GM12878 (cell line): ENCODE measurements at regions not wholly inside any gene's neighbourhood (a gene's known extent, or its start where the extent isn't known, plus 50 kb on each side); places are given as distances from the start of the nearest gene placed in this dataset.

Experiments used
- ATAC-seq: fragments of 200-7000 bp; cut with Tn5 transposase; 3 replicates; pipeline ENCODE4 v1.9.1; 2020; ENCODE audit warnings: mild to moderate bottlenecking, moderate library complexity
- BruUV-seq: library from RNA; stranded (reverse); fragments of 400-500 nt; replicated peaks from 2 replicates; lab custom pipeline; 2021; lab: Mats Ljungman, UMichigan
- CTCF ChIA-PET: fragments of 300-600 bp; sonication (Branson Sonifier 250); formaldehyde crosslinking; extraction: SDS; loops from one replicate; lab custom pipeline; 2021; ENCODE audit warnings: inconsistent platforms; lab: Yijun Ruan, JAX
- POLR2A ChIA-PET: fragments of 350-600 bp; formaldehyde crosslinking; extraction: SDS; loops from one replicate; lab custom pipeline; 2021; ENCODE audit warnings: inconsistent platforms; lab: Charles Lee
- RAD21 ChIA-PET: fragments of 300-600 bp; sonication (Branson Sonifier 250); formaldehyde crosslinking; loops from one replicate; lab custom pipeline; 2023; ENCODE audit warnings: antibody characterized with exemption; ENCODE audit not compliant: unreplicated experiment; lab: Charles Lee
- SMC1A ChIA-PET: fragments of 300-600 bp; sonication (Branson Sonifier 250); formaldehyde crosslinking; loops from one replicate; lab custom pipeline; 2023; ENCODE audit not compliant: unreplicated experiment, uncharacterized antibody; lab: Charles Lee
- DNase-seq: peaks from one replicate; pipeline ENCODE4 v3.0.0-alpha.2; 2011; ENCODE audit warnings: low read depth, low spot score
- FAIRE-seq: peaks from 3 replicates; lab custom pipeline; 2011; peaks lifted over from hg19 to GRCh38; lab: Jason Lieb, UNC
- H2AFZ ChIP-seq: 2 replicates; pipeline ENCODE4 v1.6.0; 2011; ENCODE audit warnings: low read depth, low read length, control low read depth; ENCODE audit not compliant: control insufficient read depth
- H3K27ac ChIP-seq: 2 replicates; pipeline ENCODE4 v1.5.1; 2011; ENCODE audit warnings: control low read depth; ENCODE audit not compliant: control insufficient read depth, insufficient read depth
- H3K27me3 ChIP-seq, 2 experiments: replicated peaks in 1 of 2; 2 replicates each; pipeline versions ENCODE4 v1.6.0 to v1.6.1; 2011; ENCODE audit warnings: low read length in 1 of 2; ENCODE audit not compliant: control insufficient read depth in 2 of 2, insufficient read depth in 2 of 2
- H3K36me3 ChIP-seq, 2 experiments: 2 replicates each; pipeline ENCODE4 v1.5.1; 2011; ENCODE audit warnings: low read length in 1 of 2; ENCODE audit not compliant: control insufficient read depth in 2 of 2, insufficient read depth in 2 of 2
- H3K4me1 ChIP-seq: 2 replicates; pipeline ENCODE4 v1.6.1; 2011; ENCODE audit warnings: mild to moderate bottlenecking, low read length, moderate library complexity, mixed read lengths; ENCODE audit not compliant: control insufficient read depth, insufficient read depth
- H3K4me2 ChIP-seq: 2 replicates; pipeline ENCODE4 v1.6.0; 2011; ENCODE audit warnings: control low read depth; ENCODE audit not compliant: control insufficient read depth, insufficient read depth
- H3K4me3 ChIP-seq: fragments of 200-600 bp; sonication (generic); 2 replicates; pipeline ENCODE4 v1.5.1; 2016
- H3K79me2 ChIP-seq: 2 replicates; pipeline ENCODE4 v1.6.0; 2011; ENCODE audit warnings: low read length; ENCODE audit not compliant: control insufficient read depth, insufficient read depth
- H3K9ac ChIP-seq: 2 replicates; pipeline ENCODE4 v1.8.0; 2011; ENCODE audit warnings: low read length, control low read depth, mixed read lengths; ENCODE audit not compliant: control insufficient read depth, insufficient read depth
- H3K9me3 ChIP-seq: replicated peaks from 3 replicates; pipeline ENCODE4 v1.5.1; 2011; ENCODE audit warnings: mild to moderate bottlenecking, low read length; ENCODE audit not compliant: control insufficient read depth, insufficient read depth
- H4K20me1 ChIP-seq: 2 replicates; pipeline ENCODE4 v1.6.0; 2011; ENCODE audit not compliant: control insufficient read depth, insufficient read depth
- BCLAF1 ChIP-seq: fragments of 450-650 bp; IDR thresholded peaks from 2 replicates; pipeline ENCODE4 v1.6.1; 2017; ENCODE audit warnings: antibody characterized with exemption, mild to moderate bottlenecking, moderate library complexity
- BRCA1 ChIP-seq: IDR thresholded peaks from 2 replicates; pipeline ENCODE4 v1.6.1; 2011; ENCODE audit warnings: low read depth, low read length, improper control_type of control experiment
- CHD1 ChIP-seq: IDR thresholded peaks from 2 replicates; pipeline ENCODE4 v1.6.1; 2012; ENCODE audit warnings: low read depth, low read length, improper control_type of control experiment
- EED ChIP-seq: sonication (generic); IDR thresholded peaks from 2 replicates; pipeline ENCODE4 v1.6.1; 2016; ENCODE audit warnings: antibody characterized with exemption, low read depth
- ETV6 ChIP-seq, 2 experiments: fragments of 450-650 bp in 1 of 2; IDR thresholded peaks in 1 of 2; conservative IDR thresholded peaks in 1 of 2; 2 replicates each; pipeline ENCODE4 v1.6.1; 2014; ENCODE audit warnings: antibody characterized with exemption in 1 of 2, borderline replicate concordance in 1 of 2, low read depth in 1 of 2, mild to moderate bottlenecking in 1 of 2, moderate library complexity in 1 of 2
- FOS ChIP-seq: IDR thresholded peaks from 3 replicates; pipeline ENCODE4 v1.6.1; 2011; ENCODE audit warnings: borderline replicate concordance; ENCODE audit not compliant: insufficient read length; ENCODE audit errors: extremely low read depth
- FOXK2 ChIP-seq: fragments of 450-650 bp; IDR thresholded peaks from 2 replicates; pipeline ENCODE4 v1.6.1; 2017; ENCODE audit warnings: mild to moderate bottlenecking, moderate library complexity
- GABPA ChIP-seq: IDR thresholded peaks from 2 replicates; pipeline ENCODE4 v1.6.1; 2014; ENCODE audit warnings: antibody characterized with exemption, low read depth, mild to moderate bottlenecking, inconsistent platforms
- MLLT1 ChIP-seq: fragments of 450-650 bp; IDR thresholded peaks from 2 replicates; pipeline ENCODE4 v1.6.1; 2016; ENCODE audit warnings: mild to moderate bottlenecking
- NBN ChIP-seq: fragments of 450-650 bp; IDR thresholded peaks from 2 replicates; pipeline ENCODE4 v1.6.1; 2016
- NR2F1 ChIP-seq: fragments of 450-650 bp; conservative IDR thresholded peaks from 2 replicates; pipeline ENCODE4 v1.6.1; 2017; ENCODE audit warnings: mild to moderate bottlenecking
- PBX3 ChIP-seq: IDR thresholded peaks from 2 replicates; pipeline ENCODE4 v1.6.1; 2011; ENCODE audit warnings: mild to moderate bottlenecking, low read depth, low read length, moderate library complexity; ENCODE audit not compliant: insufficient replicate concordance
- TCF12 ChIP-seq: IDR thresholded peaks from 2 replicates; pipeline ENCODE4 v1.6.1; 2011; ENCODE audit warnings: low read depth, mild to moderate bottlenecking, low read length
- ZNF207 ChIP-seq: fragments of 450-650 bp; IDR thresholded peaks from 2 replicates; pipeline ENCODE4 v1.6.1; 2014; ENCODE audit warnings: antibody characterized with exemption, mild to moderate bottlenecking, borderline replicate concordance
- ZNF384 ChIP-seq: IDR thresholded peaks from 2 replicates; pipeline ENCODE4 v1.6.1; 2012; ENCODE audit warnings: low read depth, mild to moderate bottlenecking, low read length, improper control_type of control experiment, borderline replicate concordance
- ZNF592 ChIP-seq: fragments of 450-650 bp; IDR thresholded peaks from 2 replicates; pipeline ENCODE4 v1.6.1; 2017; ENCODE audit warnings: mild to moderate bottlenecking, moderate library complexity
- WGBS: methylation state at CpG from one replicate; pipeline ENCODE4 v1.1.6; 2016; ENCODE audit warnings: low lambda C conversion rate; ENCODE audit not compliant: insufficient replicate concordance, insufficient coverage; ENCODE audit errors: missing lambda C conversion rate; 5-methylcytosine and 5-hydroxymethylcytosine counted together
- in situ Hi-C: fragments of 300-500 bp; cut with MboI; formaldehyde crosslinking; loops from 9 replicates; pipeline ENCODE4 v1.14.3; 2018; ENCODE audit warnings: mixed read lengths
- intact Hi-C: fragments of 100-400 bp; cut with micrococcal nuclease; formaldehyde crosslinking; loops from one replicate; pipeline ENCODE4 v1.14.2; 2022; ENCODE audit not compliant: unreplicated experiment

- ChIA-PET SMC1A (no interaction called here), POLR2A (no interaction called here), RAD21 (no interaction called here), CTCF (no interaction called here)
- intact Hi-C loops = no loop called here
- H2AFZ ChIP-seq = no peak overlapping the region
- no peaks in the 10 kb centered on the region for H3K4me1 ChIP-seq
- no peak for FAIRE-seq
- H3K4me3 ChIP-seq = no peak overlapping the region
- H3K27ac ChIP-seq = no peak overlapping the region
- BruUV-seq = no TSS peak
- in situ Hi-C loops = no loop called here
- no peak overlapping the region for H3K4me2 ChIP-seq
- H3K9ac ChIP-seq = no peak overlapping the region
- no peaks in the 10 kb centered on the region for H4K20me1 ChIP-seq
- no peaks in the 10 kb centered on the region for H3K36me3 ChIP-seq
- 9% methylated on average over 4 of the region's 4 CpGs for WGBS
- no peak for DNase-seq
- ATAC-seq = no peak
- H3K9me3 ChIP-seq = no peaks in the 10 kb centered on the region
- H3K79me2 ChIP-seq = no peaks in the 10 kb centered on the region
- no peaks in the 10 kb centered on the region for H3K27me3 ChIP-seq
- TF ChIP-seq FOS (no peak), NBN (no peak), ZNF207 (no peak), NR2F1 (no peak), EED (no peak), MLLT1 (no peak), TCF12 (no peak), PBX3 (no peak), ZNF384 (no peak), BCLAF1 (no peak), FOXK2 (no peak), ETV6 (conservative IDR thresholded peaks at IDR 0.05 in 1 of 2, IDR thresholded peaks at IDR 0.05 in 1 of 2; ENCODE audit: borderline replicate concordance in 1 of 2, low read depth in 1 of 2) (no peak), CHD1 (no peak), ZNF592 (no peak), BRCA1 (no peak), GABPA (no peak)
Measured at GRCh38 chr13:106426909-106427308, 108.6 kb downstream of the EFNB2 start.
